Osteocyte (in vitro differentiated cells): ENCODE measurements at regions not wholly inside any gene's neighbourhood (a gene's known extent, or its start where the extent isn't known, plus 50 kb on each side); places are given as distances from the start of the nearest gene placed in this dataset.

Experiments
- DNase-seq: peaks from one replicate; pipeline ENCODE4 v3.0.0; 2021; ENCODE audit warnings: mixed read lengths; ENCODE audit not compliant: unreplicated experiment; ENCODE audit errors: extremely low spot score
- H3K27ac Mint-ChIP-seq: one replicate; pipeline ENCODE4 v1.8.0; 2021; ENCODE audit warnings: mild to moderate bottlenecking, mixed read lengths; ENCODE audit not compliant: unreplicated experiment
- H3K27me3 Mint-ChIP-seq: one replicate; pipeline ENCODE4 v1.8.0; 2021; ENCODE audit warnings: mixed read lengths; ENCODE audit not compliant: unreplicated experiment
- H3K36me3 Mint-ChIP-seq: one replicate; pipeline ENCODE4 v1.8.0; 2021; ENCODE audit warnings: mixed read lengths; ENCODE audit not compliant: unreplicated experiment
- H3K4me1 Mint-ChIP-seq: one replicate; pipeline ENCODE4 v1.8.0; 2021; ENCODE audit warnings: mixed read lengths; ENCODE audit not compliant: unreplicated experiment
- H3K4me3 Mint-ChIP-seq: one replicate; pipeline ENCODE4 v1.8.0; 2021; ENCODE audit warnings: mild to moderate bottlenecking, moderate library complexity, mixed read lengths; ENCODE audit not compliant: unreplicated experiment
- H3K9me3 Mint-ChIP-seq: one replicate; pipeline ENCODE4 v1.8.0; 2021; ENCODE audit warnings: mixed read lengths; ENCODE audit not compliant: unreplicated experiment
- CTCF ChIP-seq: fragments of 200-600 bp; sonication (generic); IDR thresholded peaks from 2 replicates; pipeline ENCODE4 v1.5.0; 2021; ENCODE audit warnings: antibody characterized with exemption, mild to moderate bottlenecking, moderate library complexity

GRCh38 chr2:36088716-36089328, 266.8 kb upstream of the CRIM1 start:
- Mint-ChIP-seq H3K27ac (no peak overlapping the region), H3K27me3 (peaks cover 3% of the 10 kb centered on the region), H3K36me3 (no peaks in the 10 kb centered on the region), H3K4me1 (no peaks in the 10 kb centered on the region), H3K4me3 (no peak overlapping the region), H3K9me3 (peaks cover 11% of the 10 kb centered on the region)
- TF ChIP-seq CTCF, result no peak
- DNase-seq, result no peak

DNA sequence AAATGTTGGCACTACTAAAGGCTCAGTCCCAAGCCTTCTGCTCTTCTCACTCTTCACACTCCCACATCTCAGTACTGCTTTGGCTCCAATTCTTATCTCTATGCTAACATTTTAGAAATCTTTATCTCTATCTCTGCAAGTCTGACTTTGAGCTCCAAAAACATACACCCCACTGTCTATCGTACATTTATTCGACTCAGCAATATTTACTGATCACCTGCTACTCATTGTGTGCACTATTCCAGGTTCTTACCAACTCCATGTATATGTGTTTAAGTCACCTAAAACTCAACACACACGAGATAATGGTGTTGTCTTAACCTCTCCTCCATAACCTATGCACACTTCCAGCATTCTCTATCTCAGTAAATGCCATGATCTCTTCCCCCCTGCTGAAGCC, 268.2 kb upstream of the CRIM1 start:
- Mint-ChIP-seq H3K4me3 (no peak overlapping the region), H3K9me3 (peaks cover 5% of the 10 kb centered on the region), H3K4me1 (no peaks in the 10 kb centered on the region), H3K36me3 (no peaks in the 10 kb centered on the region), H3K27me3 (peaks cover 3% of the 10 kb centered on the region), H3K27ac (no peak overlapping the region)
- TF ChIP-seq CTCF, result no peak
- DNase-seq, result no peak

DNA sequence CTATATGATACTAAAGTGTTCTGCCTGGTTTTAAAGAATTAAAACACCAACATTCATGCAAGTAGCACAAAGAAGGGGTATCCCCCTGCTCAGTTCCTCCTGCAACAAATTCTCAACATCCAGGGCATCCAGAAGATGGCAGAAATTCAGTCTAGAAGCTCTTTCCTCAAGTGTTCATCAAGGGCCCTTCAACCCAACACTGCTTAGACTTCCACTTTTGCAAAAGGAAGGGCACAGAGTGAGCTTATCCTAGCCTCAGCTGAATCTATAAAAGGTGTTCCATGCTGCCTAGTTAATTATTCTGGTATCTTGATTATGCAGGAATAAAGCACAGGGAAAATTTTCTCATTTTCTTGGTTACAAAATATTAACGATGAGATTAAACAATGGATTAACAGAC, 275.8 kb upstream of the CRIM1 start:
- Mint-ChIP-seq H3K4me1 (no peaks in the 10 kb centered on the region), H3K4me3 (no peak overlapping the region), H3K36me3 (no peaks in the 10 kb centered on the region), H3K9me3 (no peaks in the 10 kb centered on the region), H3K27me3 (peaks cover 3% of the 10 kb centered on the region), H3K27ac (no peak overlapping the region)
- TF ChIP-seq CTCF, result no peak
- DNase-seq, result no peak

DNA sequence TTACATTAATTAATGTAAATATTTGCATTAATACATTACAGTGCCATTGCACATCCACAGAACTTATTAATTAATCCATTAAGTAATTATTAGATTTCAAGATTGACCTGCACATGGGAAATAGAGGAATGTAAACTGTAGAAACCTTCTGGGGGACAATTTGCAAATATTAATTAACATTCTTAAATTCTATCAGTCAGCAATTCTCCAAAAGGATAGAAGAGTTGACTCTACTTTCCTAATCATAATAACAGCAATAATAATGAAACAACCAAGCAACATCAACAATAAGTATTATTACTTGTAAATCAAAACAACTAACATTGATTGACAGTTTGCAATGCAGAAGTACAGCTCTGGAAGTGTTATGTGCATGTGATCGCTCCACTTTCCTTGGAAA, 281.6 kb upstream of the CRIM1 start:
- H3K9me3 Mint-ChIP-seq, result no peaks in the 10 kb centered on the region
- DNase-seq, result no peak
- no peaks in the 10 kb centered on the region for H3K4me1 Mint-ChIP-seq
- H3K27me3 Mint-ChIP-seq, result peaks cover 11% of the 10 kb centered on the region
- H3K36me3 Mint-ChIP-seq, result no peaks in the 10 kb centered on the region
- no peak overlapping the region for H3K4me3 Mint-ChIP-seq
- no peak overlapping the region for H3K27ac Mint-ChIP-seq
- no peak for TF ChIP-seq CTCF

DNA sequence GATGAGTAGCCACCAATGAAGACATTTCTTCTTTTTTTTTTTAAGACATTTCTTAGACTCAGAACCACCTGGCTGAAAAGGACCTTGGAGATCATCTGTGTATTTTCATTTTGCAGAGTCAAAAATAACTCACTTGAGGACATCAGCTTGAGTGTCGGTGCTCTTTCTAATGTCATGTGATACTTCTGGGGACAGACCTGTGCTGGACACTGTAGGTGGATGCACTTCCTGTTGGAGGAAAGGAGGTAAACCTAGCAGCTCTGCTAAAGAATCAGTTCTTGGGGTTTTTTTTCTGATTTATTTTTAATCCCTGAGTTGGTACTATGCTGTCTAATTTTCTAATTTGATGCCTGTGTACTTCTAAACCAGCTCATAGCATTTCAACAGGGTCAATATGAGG, 283.9 kb upstream of the CRIM1 start:
- no peak for TF ChIP-seq CTCF
- Mint-ChIP-seq H3K9me3 (no peaks in the 10 kb centered on the region), H3K27me3 (peaks cover 11% of the 10 kb centered on the region), H3K27ac (no peak overlapping the region), H3K36me3 (no peaks in the 10 kb centered on the region), H3K4me1 (no peaks in the 10 kb centered on the region), H3K4me3 (no peak overlapping the region)
- DNase-seq, result no peak
